ENCODE measurements at regions not wholly inside any gene's neighbourhood (a gene's known extent, or its start where the extent isn't known, plus 50 kb on each side); places are given as distances from the start of the nearest gene placed in this dataset.
"Not testable (repeated sequence)": the region's sequence is repeated elsewhere in the genome, so short reads cannot be mapped to it uniquely, and the experiment has no call there.

DNA sequence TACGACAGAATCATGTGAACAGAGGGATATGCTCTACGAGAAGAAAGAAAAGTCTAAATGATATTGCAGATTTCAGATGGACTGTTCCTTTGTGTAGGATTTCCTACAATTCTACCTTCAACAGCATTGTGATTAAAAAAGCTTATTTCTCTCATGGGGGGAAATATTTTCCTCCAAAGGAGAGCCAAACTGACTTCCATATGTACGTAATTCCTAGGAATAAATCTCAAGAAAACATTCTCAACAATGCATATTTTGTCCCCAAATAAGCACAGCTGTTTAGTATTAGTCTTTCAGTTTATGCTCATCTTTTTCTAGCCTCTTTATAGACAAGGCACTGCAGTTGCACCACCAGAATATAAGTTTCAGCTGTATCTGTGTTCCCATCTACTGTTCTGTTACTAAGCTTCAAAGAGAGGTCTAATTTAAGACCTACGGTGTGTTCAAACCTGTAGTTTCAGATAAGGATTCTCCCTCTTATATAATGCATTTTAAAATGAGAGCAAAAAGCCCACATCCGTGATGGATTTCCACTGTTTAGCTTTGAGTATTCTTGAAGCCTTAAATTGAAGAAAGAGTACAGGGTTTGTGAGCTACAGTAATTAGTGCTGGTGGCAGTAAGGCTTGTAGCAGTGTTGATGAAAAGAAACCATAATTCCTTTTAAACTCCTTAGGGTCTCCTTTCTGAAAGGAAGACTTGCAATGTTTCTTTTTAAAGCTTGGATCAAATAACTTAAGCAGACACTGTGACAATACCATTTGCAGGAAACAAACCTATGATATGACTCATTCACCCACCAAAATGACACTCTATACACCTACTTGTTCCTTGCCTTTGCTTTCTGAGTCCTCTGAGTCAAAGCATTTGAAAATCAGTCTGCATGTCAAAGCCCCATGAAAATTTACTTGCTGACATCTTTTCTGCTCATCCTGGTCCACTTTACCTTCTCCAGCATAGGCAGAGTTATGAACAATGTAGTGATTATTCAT, 754.1 kb downstream of the NOVA1 start:
- DNase-seq = no peak

GRCh38 chr14:25841226-25841625, 756.6 kb downstream of the NOVA1 start:
- DNase-seq = no peak

DNA sequence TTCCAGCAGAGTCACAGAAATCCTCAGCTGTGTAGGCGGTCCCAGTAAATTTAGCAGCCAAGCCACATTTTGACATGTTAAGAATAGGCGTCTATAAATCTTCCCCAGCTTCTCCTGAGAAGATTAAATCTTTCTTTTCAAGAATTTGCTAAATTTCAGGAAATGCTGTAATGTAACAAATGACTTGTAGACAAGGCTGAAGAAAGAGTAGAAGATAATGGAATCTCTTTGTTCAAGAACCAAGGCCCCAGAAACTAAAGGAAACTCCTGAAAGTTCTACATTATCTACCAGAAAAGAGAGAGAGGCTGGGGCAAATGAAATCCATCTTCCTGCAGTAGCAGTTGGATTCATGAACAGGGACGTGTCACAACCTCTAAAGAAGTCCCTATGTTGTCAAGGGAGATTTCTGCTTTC, 760.3 kb downstream of the NOVA1 start:
- DNase-seq = no peak

GRCh38 chr14:25836636-25837035, 761.2 kb downstream of the NOVA1 start:
- DNase-seq = no peak

GRCh38 chr14:25833341-25834126, 764.3 kb downstream of the NOVA1 start:
- peak; percentile 72 for DNase-seq

- DNase-seq = peak; percentile 68
Observed at GRCh38 chr14:25832585-25832984, 765.2 kb downstream of the NOVA1 start.

DNA sequence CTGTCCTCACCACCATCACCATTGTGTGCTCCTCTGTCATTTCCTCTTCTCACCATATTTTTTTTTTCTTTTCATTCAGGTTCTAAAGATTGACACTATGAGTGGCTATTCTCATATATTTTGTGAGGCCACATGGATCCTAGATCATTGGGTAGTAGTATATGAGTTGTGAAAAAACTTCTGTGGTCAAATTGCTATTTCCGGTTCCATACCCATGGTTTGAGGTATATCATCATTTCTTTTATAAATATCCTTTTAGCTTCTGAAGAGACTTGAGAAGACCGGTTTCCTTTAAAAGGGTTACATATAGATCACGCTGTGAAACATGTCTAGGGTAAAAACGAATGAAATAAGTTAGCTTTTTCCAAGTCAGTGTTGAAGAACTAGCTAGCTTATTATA, 769.3 kb downstream of the NOVA1 start:
- no peak for DNase-seq

DNA sequence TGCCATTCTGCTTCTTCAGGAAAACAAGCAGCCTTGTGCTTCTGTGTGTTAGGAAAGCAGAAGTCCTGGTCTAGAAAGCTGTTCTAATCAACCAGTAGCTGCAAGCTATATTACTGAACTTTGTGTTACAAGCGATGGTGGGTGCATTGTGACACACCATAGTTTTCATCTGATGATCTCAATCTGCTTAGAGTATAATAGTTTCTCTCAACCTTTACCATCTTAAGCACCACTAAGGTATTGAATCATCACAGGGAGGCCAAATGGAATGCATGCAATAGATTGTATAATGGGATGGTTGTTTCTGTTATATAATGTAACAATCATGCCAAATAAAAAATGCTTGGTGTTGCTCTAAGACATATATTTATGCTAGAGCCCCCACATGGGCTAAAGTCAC, 771.7 kb downstream of the NOVA1 start:
- no peak for DNase-seq

DNA sequence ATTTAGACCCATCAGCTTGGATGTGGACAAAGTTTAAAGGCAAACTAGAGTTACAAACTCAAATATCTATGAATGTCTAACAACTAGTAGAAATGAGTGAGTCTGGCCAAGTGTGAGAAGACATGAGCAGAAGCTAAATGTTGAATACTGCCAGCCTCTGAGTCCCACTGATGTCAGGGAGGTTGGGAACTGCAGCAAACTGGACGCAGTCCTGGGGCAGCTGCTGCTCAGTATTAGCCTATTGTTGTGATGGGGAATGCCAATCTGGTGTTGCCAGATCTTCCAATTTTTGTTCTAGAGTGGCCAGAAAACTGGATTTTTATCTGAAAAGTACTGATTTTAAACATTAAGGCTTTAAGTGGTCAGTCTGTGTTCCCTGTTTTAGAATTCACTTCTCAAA, 770.4 kb upstream of the STXBP6 start:
- no peak for DNase-seq

DNA sequence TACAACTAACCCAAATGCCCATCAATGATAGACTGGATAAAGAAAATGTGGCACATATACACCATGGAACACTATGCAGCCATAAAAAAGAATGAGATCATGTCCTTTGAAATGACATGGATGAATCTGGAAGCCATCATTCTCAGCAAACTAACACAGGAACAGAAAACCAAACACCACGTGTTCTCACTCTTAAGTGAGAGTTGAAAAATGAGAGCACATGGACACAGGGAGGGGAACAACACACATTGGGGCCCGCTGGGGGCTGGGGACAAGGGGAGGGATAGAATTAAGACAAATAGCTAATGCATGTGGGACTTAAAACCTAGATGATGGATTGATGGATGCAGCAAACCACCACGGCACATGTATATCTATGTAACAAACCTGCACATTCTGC, 764.7 kb upstream of the STXBP6 start:
- not testable (repeated sequence) for DNase-seq

DNA sequence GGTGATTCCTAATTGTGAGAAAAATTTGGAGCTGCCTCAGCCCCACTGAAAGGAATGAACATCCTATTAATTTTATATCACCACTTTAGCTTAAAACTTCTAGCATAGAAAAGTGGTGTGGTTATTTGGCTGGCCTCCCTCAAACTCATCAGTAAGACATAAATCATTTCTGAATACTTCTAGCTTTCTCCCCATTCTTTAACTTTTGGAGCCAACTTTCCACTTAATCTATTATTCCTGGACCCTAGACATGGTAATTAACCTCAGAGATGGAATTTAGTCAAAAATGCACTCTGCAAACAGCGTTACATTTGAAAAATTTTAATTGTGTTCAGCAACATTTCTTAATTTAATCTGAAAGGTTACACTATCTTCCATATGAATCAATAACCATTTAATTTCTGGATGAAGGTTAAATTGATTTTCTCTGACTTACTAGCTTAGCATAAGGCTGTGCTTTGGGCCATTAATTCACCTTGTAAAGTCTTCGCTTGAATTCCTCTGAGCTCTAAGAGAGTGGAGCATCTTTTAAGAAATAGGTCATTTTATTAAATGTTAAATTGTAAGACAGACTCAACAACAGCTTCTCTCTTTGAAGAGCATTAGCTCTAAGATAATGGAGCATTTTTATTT, 753.6 kb upstream of the STXBP6 start:
- DNase-seq = no peak

DNA sequence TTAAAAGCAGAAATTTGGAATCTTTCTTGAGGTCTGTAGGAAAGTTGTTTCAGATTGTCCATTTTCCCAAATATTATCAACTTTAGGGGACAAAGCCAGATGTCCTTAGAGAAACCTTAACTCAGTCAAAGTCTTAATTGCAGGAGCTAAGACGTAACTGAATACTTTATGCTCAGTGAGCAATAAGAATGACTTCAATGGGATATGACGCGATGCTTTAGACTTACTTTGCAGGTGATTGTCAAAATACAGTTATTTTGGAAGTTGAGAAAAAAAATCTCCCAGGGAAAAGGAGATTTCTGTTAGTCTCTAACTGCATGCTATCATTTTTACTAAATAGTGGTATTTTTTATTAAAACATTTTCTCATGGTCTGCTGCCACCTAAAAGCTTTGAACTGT, 750.9 kb upstream of the STXBP6 start:
- no peak for DNase-seq

DNA sequence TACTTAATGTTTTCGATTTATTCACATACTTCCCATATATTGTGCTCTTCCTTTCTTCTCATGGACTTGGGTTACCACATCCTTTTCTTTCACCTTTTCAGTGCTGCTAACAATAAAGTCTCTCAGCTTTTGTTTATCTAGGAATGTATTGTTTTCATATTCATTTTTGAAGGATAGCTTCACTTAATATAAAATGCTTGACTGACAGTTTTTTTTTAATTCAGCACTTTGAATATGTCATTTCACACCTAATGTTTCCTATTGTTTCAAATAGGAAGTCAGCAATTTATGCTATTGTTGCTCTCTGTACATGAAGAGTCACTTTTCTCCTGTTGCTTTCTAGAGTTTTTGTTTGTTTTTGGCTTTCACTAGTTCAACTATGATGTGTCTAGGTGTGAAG, 738.3 kb upstream of the STXBP6 start:
- DNase-seq = no peak

- no peak for DNase-seq
Observed at GRCh38 chr14:25765909-25766308, 716.0 kb upstream of the STXBP6 start.

DNA sequence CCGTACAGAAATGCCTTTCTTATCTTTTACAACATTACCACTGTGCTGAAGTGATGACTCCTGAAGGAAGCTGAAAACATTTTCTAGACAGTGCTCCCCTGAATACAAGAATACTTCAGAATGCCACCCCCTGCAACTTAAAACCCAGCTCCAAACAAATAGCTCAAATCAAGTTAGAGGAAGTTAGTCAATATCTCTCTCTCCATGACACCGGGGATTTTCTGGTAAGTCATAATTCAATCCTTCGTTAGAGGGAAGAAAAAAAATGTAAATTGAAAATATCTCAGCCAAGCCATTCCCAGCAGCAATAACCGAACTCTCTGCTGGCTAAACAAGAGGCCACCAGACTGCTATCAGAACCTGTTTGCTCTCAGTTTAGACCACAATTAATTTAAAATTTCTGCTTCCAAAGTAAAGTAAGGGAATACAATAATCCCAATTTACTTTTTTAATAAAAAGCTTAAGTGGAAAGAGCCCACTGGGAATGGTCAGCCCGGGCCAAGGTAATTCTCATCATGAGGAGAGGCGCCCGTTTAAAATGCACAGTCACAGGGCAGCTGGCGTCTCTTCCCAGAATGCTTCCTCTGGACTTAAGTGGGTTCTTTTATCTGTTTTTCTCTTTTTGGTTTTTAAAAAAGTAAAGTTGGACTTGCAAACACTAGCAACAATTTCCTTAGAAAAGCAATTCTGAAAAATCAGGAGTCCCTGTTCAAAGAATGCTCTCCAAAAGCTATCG, 710.1 kb upstream of the STXBP6 start:
- no peak for DNase-seq

DNA sequence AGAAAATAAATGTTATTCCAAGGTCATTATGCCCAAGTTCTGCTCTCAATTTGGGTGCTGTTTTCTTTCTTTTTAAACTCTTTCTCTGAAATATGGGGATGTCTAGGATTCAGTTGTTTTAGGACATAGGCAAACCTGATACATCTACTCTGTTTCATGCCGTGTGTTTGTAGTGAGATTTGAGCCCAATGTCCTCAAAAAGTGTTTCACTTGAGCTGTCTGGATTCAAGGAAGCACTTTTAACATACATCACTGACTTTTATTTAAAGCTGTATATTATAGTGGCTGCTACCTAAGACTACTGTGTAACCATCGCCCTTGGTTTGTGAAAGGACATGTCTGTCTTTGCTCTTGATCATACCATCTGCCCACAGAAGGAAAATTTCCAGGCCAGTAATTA, 709.3 kb upstream of the STXBP6 start:
- DNase-seq = no peak

DNA sequence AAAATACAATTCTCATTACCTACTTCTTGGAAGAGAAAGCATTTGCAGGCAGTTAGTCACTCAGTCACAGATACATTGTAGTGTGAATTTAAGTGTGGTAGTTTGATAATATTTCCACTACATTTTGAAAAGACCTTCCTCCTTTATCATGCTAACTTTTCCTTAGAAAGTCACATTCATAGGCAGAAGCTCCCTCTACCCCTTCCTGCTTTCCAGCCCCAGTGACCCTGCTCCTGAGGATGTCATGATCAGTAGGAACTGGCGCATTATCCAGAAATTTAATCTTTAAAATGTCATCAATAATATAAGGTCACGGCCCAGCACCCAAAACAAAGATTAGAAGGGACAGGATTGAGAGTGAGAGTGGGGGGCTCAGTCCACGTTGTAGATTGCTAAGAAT, 707.4 kb upstream of the STXBP6 start:
- no peak for DNase-seq

GRCh38 chr14:25756876-25757275, 706.9 kb upstream of the STXBP6 start:
- no peak for DNase-seq

- no peak for DNase-seq
Observed at GRCh38 chr14:25753130-25753529, 703.2 kb upstream of the STXBP6 start.

- no peak for DNase-seq
Observed at GRCh38 chr14:25750436-25750835, 700.5 kb upstream of the STXBP6 start.

All from NCI-H82 (cell line).